ENCODE measurements at regions not wholly inside any gene's neighbourhood (a gene's known extent, or its start where the extent isn't known, plus 50 kb on each side); places are given as distances from the start of the nearest gene placed in this dataset.

GRCh38 chr5:125011419-125011818 lies 265.0 kb upstream of the ZNF608 start:
- DNase-seq (ENCODE audit: low read depth): no peak
- no peak for TF ChIP-seq CTCF (conservative IDR thresholded peaks at IDR 0.05; ENCODE audit: low read depth, low read length)
- no peak overlapping the region for H3K4me3 ChIP-seq (ENCODE audit: low read depth, low read length)

GRCh38 chr5:125011947-125012346 lies 265.5 kb upstream of the ZNF608 start:
- no peak for DNase-seq (ENCODE audit: low read depth)
- H3K4me3 ChIP-seq (ENCODE audit: low read depth, low read length): no peak overlapping the region
- TF ChIP-seq CTCF (conservative IDR thresholded peaks at IDR 0.05; ENCODE audit: low read depth, low read length): no peak

- no peak for TF ChIP-seq CTCF (conservative IDR thresholded peaks at IDR 0.05; ENCODE audit: low read depth, low read length)
- no peak overlapping the region for H3K4me3 ChIP-seq (ENCODE audit: low read depth, low read length)
- no peak for DNase-seq (ENCODE audit: low read depth)
These were observed 266.4 kb upstream of the ZNF608 start for GRCh38 chr5:125012727-125013451.

- no peak for TF ChIP-seq CTCF (conservative IDR thresholded peaks at IDR 0.05; ENCODE audit: low read depth, low read length)
- H3K4me3 ChIP-seq (ENCODE audit: low read depth, low read length): no peak overlapping the region
- DNase-seq (ENCODE audit: low read depth): no peak
These were observed 267.8 kb upstream of the ZNF608 start for GRCh38 chr5:125014202-125014601.

- no peak for DNase-seq (ENCODE audit: low read depth)
- TF ChIP-seq CTCF (conservative IDR thresholded peaks at IDR 0.05; ENCODE audit: low read depth, low read length): no peak
- H3K4me3 ChIP-seq (ENCODE audit: low read depth, low read length): no peak overlapping the region
These were observed 271.4 kb upstream of the ZNF608 start for GRCh38 chr5:125017796-125018195.

- H3K4me3 ChIP-seq (ENCODE audit: low read depth, low read length): no peak overlapping the region
- TF ChIP-seq CTCF (conservative IDR thresholded peaks at IDR 0.05; ENCODE audit: low read depth, low read length): no peak
- DNase-seq (ENCODE audit: low read depth): peak; percentile 31
These were observed 277.2 kb upstream of the ZNF608 start for GRCh38 chr5:125023673-125024072.
